SK-N-SH (cell line): ENCODE measurements at regions not wholly inside any gene's neighbourhood (a gene's known extent, or its start where the extent isn't known, plus 50 kb on each side); places are given as distances from the start of the nearest gene placed in this dataset.

ENCODE experiments used
- CTCF ChIA-PET: fragments of 300-600, 350-600 bp; formaldehyde crosslinking; extraction: SDS; loops from one replicate; lab custom pipeline; 2021; lab: Yijun Ruan, JAX
- POLR2A ChIA-PET: fragments of 350-600 bp; sonication (Branson Sonifier 250); formaldehyde crosslinking; extraction: SDS; loops from one replicate; lab custom pipeline; 2020; ENCODE audit warnings: antibody characterized with exemption, inconsistent platforms; lab: Yijun Ruan, JAX
- DNase-seq: peaks from one replicate; pipeline ENCODE4 v3.0.0; 2012
- H2AFZ ChIP-seq: fragments of 200-600 bp; sonication (generic); 2 replicates; pipeline ENCODE4 v1.8.1; 2016; ENCODE audit warnings: antibody characterized with exemption, mild to moderate bottlenecking, low read depth
- H3F3A ChIP-seq: fragments of 200-600 bp; sonication (generic); replicated peaks from 2 replicates; pipeline ENCODE3; 2016; ENCODE audit warnings: antibody characterized with exemption, mild to moderate bottlenecking; ENCODE audit not compliant: insufficient read depth
- H3K27ac ChIP-seq, 2 experiments: fragments of 200-500 bp in 1 of 2; fragments of 200-600 bp in 1 of 2; sonication (Bioruptor generic) in 1 of 2; sonication (generic), shearing (Covaris generic) in 1 of 2; 2 replicates each; pipeline versions ENCODE4 v1.5.1 to v1.6.1; 2014 to 2016; ENCODE audit warnings: low read depth in 2 of 2, inconsistent platforms in 1 of 2, low read length in 1 of 2, mild to moderate bottlenecking in 1 of 2, mixed read lengths in 1 of 2
- H3K27me3 ChIP-seq: fragments of 200-600 bp; sonication (generic), shearing (Covaris generic); 2 replicates; pipeline ENCODE4 v1.6.1; 2016; ENCODE audit warnings: mixed run types; ENCODE audit not compliant: insufficient read depth
- H3K36me3 ChIP-seq, 2 experiments: fragments of 200-500 bp in 1 of 2; fragments of 200-600 bp in 1 of 2; sonication (Bioruptor generic) in 1 of 2; sonication (generic) in 1 of 2; replicated peaks in 1 of 2; 2 replicates each; pipeline versions ENCODE3 to v1.5.1; 2014 to 2016; ENCODE audit warnings: low read length in 1 of 2, mild to moderate bottlenecking in 1 of 2; ENCODE audit not compliant: insufficient read depth in 2 of 2, control insufficient read depth in 1 of 2
- H3K4me1 ChIP-seq, 2 experiments: fragments of 200-500 bp in 1 of 2; fragments of 200-600 bp in 1 of 2; sonication (Bioruptor generic) in 1 of 2; sonication (generic), shearing (Covaris generic) in 1 of 2; 2 replicates each; pipeline versions ENCODE4 v1.5.1 to v1.6.1; 2014 to 2016; ENCODE audit warnings: low read depth in 1 of 2, low read length in 1 of 2, mixed run types in 1 of 2; ENCODE audit not compliant: insufficient read depth in 2 of 2, control insufficient read depth in 1 of 2
- H3K4me2 ChIP-seq: fragments of 200-600 bp; sonication (generic), shearing (Covaris generic); 2 replicates; pipeline ENCODE4 v1.6.1; 2017; ENCODE audit warnings: mixed run types
- H3K4me3 ChIP-seq, 2 experiments: fragments of 200-500 bp in 1 of 2; fragments of 200-600 bp in 1 of 2; sonication (Bioruptor generic) in 1 of 2; sonication (generic), shearing (Covaris generic) in 1 of 2; 2 replicates each; pipeline versions ENCODE4 v1.5.1 to v1.8.1; 2014 to 2016; ENCODE audit warnings: low read depth in 2 of 2, inconsistent platforms in 1 of 2, low read length in 1 of 2, mild to moderate bottlenecking in 1 of 2, mixed read lengths in 1 of 2, moderate library complexity in 1 of 2
- H3K79me2 ChIP-seq: fragments of 200-600 bp; sonication (generic); 2 replicates; pipeline ENCODE4 v1.8.1; 2017; ENCODE audit warnings: mild to moderate bottlenecking; ENCODE audit not compliant: insufficient read depth
- H3K9ac ChIP-seq: fragments of 200-600 bp; sonication (generic); 2 replicates; pipeline ENCODE4 v1.6.1; 2017; ENCODE audit warnings: mixed run types
- H3K9me2 ChIP-seq: fragments of 200-600 bp; sonication (generic); 2 replicates; pipeline ENCODE4 v1.6.1; 2017; ENCODE audit warnings: mixed run types
- H3K9me3 ChIP-seq: fragments of 200-600 bp; sonication (generic); 2 replicates; pipeline ENCODE4 v1.6.1; 2017; ENCODE audit warnings: mixed run types, mild to moderate bottlenecking, moderate library complexity
- H4K20me1 ChIP-seq: fragments of 200-600 bp; sonication (generic); 2 replicates; pipeline ENCODE4 v1.6.1; 2017; ENCODE audit warnings: mild to moderate bottlenecking, mixed run types; ENCODE audit not compliant: insufficient read depth
- EZH2phosphoT487 ChIP-seq: fragments of 200-600 bp; sonication (generic); IDR thresholded peaks from 2 replicates; pipeline ENCODE4 v1.6.1; 2017; ENCODE audit warnings: low read depth, mixed run types, mild to moderate bottlenecking, antibody characterized with exemption, moderate library complexity, borderline replicate concordance
- FOXM1 ChIP-seq: IDR thresholded peaks from 2 replicates; pipeline ENCODE4 v1.4.0; 2012; ENCODE audit warnings: low read depth, mild to moderate bottlenecking
- GATA2 ChIP-seq: sonication (generic); formaldehyde crosslinking; IDR thresholded peaks from 2 replicates; pipeline ENCODE4 v1.5.0; 2020; ENCODE audit warnings: mild to moderate bottlenecking, missing genetic modification reagents
- IRF3 ChIP-seq: fragments of 150-350 bp; IDR thresholded peaks from 2 replicates; pipeline ENCODE4 v1.6.1; 2016; ENCODE audit warnings: mild to moderate bottlenecking, low read depth, low read length
- MAX ChIP-seq: IDR thresholded peaks from 2 replicates; pipeline ENCODE4 v1.4.0; 2012; ENCODE audit warnings: low read depth
- MEF2A ChIP-seq: IDR thresholded peaks from 2 replicates; pipeline ENCODE4 v1.4.0; 2012; ENCODE audit warnings: low read depth, borderline replicate concordance
- NFIC ChIP-seq: IDR thresholded peaks from 2 replicates; pipeline ENCODE4 v1.4.0; 2012; ENCODE audit warnings: borderline replicate concordance
- POLR2AphosphoS5 ChIP-seq: IDR thresholded peaks from 2 replicates; pipeline ENCODE4 v1.6.1; 2012; ENCODE audit warnings: low read depth, low read length
- RAD21 ChIP-seq: IDR thresholded peaks from 2 replicates; pipeline ENCODE4 v1.6.1; 2012; ENCODE audit warnings: mild to moderate bottlenecking, low read length
- RFX5 ChIP-seq: IDR thresholded peaks from 2 replicates; pipeline ENCODE4 v1.6.1; 2012; ENCODE audit warnings: mild to moderate bottlenecking, improper control_type of control experiment, low read length
- RXRA ChIP-seq: IDR thresholded peaks from 2 replicates; pipeline ENCODE4 v1.4.0; 2012; ENCODE audit warnings: low read depth, mild to moderate bottlenecking, borderline replicate concordance
- SIN3A ChIP-seq: IDR thresholded peaks from 2 replicates; pipeline ENCODE4 v1.6.1; 2012; ENCODE audit warnings: low read depth, mild to moderate bottlenecking, low read length, moderate library complexity, borderline replicate concordance
- SMC3 ChIP-seq: IDR thresholded peaks from 2 replicates; pipeline ENCODE4 v1.6.1; 2012; ENCODE audit warnings: low read depth, low read length, improper control_type of control experiment
- ZBTB33 ChIP-seq: IDR thresholded peaks from 2 replicates; pipeline ENCODE4 v1.4.0; 2012; ENCODE audit warnings: low read depth, borderline replicate concordance
- WGBS: methylation state at CpG from one replicate; pipeline ENCODE4 v1.1.6; 2017; ENCODE audit warnings: low lambda C conversion rate; 5-methylcytosine and 5-hydroxymethylcytosine counted together
- TF ChIP-seq, protein P1 (sequence below): fragments of 200-600 bp; sonication (generic); IDR thresholded peaks from 2 replicates; pipeline ENCODE4 v1.6.1; 2017; ENCODE audit warnings: antibody characterized with exemption, mild to moderate bottlenecking, moderate library complexity
- TF ChIP-seq, protein P2 (sequence below): IDR thresholded peaks from 2 replicates; pipeline ENCODE4 v1.4.0; 2012; ENCODE audit warnings: low read depth, borderline replicate concordance

- CTCF ChIA-PET = no interaction called here
Observed at GRCh38 chr2:116949249-116949648, 865.2 kb upstream of the DDX18 start.

DNA sequence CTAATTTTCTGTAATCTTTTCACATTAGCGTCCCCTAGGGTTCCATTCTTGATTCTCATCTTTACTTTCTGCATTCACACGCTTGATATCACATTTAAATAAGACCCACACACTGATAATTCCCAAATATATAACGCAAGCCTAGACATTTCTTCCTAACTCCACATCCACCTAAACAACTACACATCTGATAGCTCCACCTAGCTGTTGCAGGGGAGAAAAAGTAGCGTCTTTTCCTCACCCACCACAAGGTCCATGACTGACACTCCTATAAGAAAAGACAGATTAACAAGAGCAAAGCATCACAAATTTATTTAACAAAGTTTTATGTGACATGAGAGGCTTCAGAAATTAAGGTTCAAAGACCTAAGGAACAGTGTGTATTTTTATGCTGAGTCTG, 862.2 kb upstream of the DDX18 start:
- POLR2A ChIA-PET = no interaction called here
- no peaks in the 10 kb centered on the region for H3K36me3 ChIP-seq
- H3K9me2 ChIP-seq = no peaks in the 10 kb centered on the region
- no peaks in the 10 kb centered on the region for H3K27me3 ChIP-seq
- WGBS = 22% methylated on average over 4 of the region's 4 CpGs
- CTCF ChIA-PET = interaction anchor here (0.7 to 1.4 kb wide), 8 partner anchors 9 to 443 kb away, joined by 3 to 6 read pairs (median 3); no protein-coding TSS in a partner anchor
- no peaks in the 10 kb centered on the region for H3K4me1 ChIP-seq
- peak overlapping the region in 1 of 2 experiments; percentile 32; a peak in 1 of 4 replicates for H3K4me3 ChIP-seq
- no peak overlapping the region for H2AFZ ChIP-seq
- TF ChIP-seq SMC3 (peak; percentile 16; the same call in 1 of the 2 replicates), RAD21 (peak; percentile 58)
- TF ChIP-seq, protein P1, sequence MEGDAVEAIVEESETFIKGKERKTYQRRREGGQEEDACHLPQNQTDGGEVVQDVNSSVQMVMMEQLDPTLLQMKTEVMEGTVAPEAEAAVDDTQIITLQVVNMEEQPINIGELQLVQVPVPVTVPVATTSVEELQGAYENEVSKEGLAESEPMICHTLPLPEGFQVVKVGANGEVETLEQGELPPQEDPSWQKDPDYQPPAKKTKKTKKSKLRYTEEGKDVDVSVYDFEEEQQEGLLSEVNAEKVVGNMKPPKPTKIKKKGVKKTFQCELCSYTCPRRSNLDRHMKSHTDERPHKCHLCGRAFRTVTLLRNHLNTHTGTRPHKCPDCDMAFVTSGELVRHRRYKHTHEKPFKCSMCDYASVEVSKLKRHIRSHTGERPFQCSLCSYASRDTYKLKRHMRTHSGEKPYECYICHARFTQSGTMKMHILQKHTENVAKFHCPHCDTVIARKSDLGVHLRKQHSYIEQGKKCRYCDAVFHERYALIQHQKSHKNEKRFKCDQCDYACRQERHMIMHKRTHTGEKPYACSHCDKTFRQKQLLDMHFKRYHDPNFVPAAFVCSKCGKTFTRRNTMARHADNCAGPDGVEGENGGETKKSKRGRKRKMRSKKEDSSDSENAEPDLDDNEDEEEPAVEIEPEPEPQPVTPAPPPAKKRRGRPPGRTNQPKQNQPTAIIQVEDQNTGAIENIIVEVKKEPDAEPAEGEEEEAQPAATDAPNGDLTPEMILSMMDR = no peak
- H3K4me2 ChIP-seq = no peak overlapping the region
- H3F3A ChIP-seq = no peaks in the 10 kb centered on the region
- H4K20me1 ChIP-seq = no peaks in the 10 kb centered on the region
- no peak overlapping the region for H3K27ac ChIP-seq
- no peaks in the 10 kb centered on the region for H3K9me3 ChIP-seq
- DNase-seq = peak; percentile 5
- no peaks in the 10 kb centered on the region for H3K79me2 ChIP-seq
- no peak overlapping the region for H3K9ac ChIP-seq

More at GRCh38 chr2:116949249-116949648, 865.2 kb upstream of the DDX18 start:
- Histone ChIP-seq H3K27ac (no peak overlapping the region), H3K9me3 (no peaks in the 10 kb centered on the region), H3K9me2 (no peaks in the 10 kb centered on the region), H3K79me2 (no peaks in the 10 kb centered on the region), H3K36me3 (no peaks in the 10 kb centered on the region), H3K4me3 (no peak overlapping the region), H3K9ac (no peak overlapping the region), H3K4me2 (no peak overlapping the region), H4K20me1 (no peaks in the 10 kb centered on the region), H3K4me1 (no peaks in the 10 kb centered on the region), H3F3A (no peaks in the 10 kb centered on the region), H3K27me3 (no peaks in the 10 kb centered on the region), H2AFZ (no peak overlapping the region)
- POLR2A ChIA-PET = no interaction called here
- DNase-seq = no peak
- TF ChIP-seq POLR2AphosphoS5 = no peak
- TF ChIP-seq, protein P2, sequence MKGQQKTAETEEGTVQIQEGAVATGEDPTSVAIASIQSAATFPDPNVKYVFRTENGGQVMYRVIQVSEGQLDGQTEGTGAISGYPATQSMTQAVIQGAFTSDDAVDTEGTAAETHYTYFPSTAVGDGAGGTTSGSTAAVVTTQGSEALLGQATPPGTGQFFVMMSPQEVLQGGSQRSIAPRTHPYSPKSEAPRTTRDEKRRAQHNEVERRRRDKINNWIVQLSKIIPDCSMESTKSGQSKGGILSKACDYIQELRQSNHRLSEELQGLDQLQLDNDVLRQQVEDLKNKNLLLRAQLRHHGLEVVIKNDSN = no peak
- TF ChIP-seq RXRA = no peak
- WGBS = 41% methylated on average over 3 of the region's 3 CpGs

GRCh38 chr2:116955646-116956045, 858.8 kb upstream of the DDX18 start:
- no peak overlapping the region for H2AFZ ChIP-seq
- TF ChIP-seq MEF2A (no peak), GATA2 (no peak), SIN3A (no peak), NFIC (no peak), MAX (no peak), ZBTB33 (no peak), EZH2phosphoT487 (no peak), FOXM1 (no peak), RFX5 (no peak), IRF3 (no peak)
- TF ChIP-seq, all 33 proteins: peak for 0
- WGBS = 16% methylated on average over 2 of the region's 2 CpGs
- no peak for DNase-seq
- CTCF ChIA-PET = no interaction called here
- H3K9me2 ChIP-seq = no peaks in the 10 kb centered on the region
- H3K36me3 ChIP-seq = no peaks in the 10 kb centered on the region
- POLR2A ChIA-PET = no interaction called here
- H3K9me3 ChIP-seq = no peaks in the 10 kb centered on the region
- H3K4me3 ChIP-seq = no peak overlapping the region
- H3K79me2 ChIP-seq = no peaks in the 10 kb centered on the region
- no peaks in the 10 kb centered on the region for H4K20me1 ChIP-seq
- H3K4me2 ChIP-seq = no peak overlapping the region
- no peak overlapping the region for H3K27ac ChIP-seq
- H3K27me3 ChIP-seq = no peaks in the 10 kb centered on the region
- no peaks in the 10 kb centered on the region for H3F3A ChIP-seq
- H3K9ac ChIP-seq = no peak overlapping the region
- H3K4me1 ChIP-seq = no peaks in the 10 kb centered on the region
